ENCODE measurements at regions not wholly inside any gene's neighbourhood (a gene's known extent, or its start where the extent isn't known, plus 50 kb on each side); places are given as distances from the start of the nearest gene placed in this dataset.

DNA sequence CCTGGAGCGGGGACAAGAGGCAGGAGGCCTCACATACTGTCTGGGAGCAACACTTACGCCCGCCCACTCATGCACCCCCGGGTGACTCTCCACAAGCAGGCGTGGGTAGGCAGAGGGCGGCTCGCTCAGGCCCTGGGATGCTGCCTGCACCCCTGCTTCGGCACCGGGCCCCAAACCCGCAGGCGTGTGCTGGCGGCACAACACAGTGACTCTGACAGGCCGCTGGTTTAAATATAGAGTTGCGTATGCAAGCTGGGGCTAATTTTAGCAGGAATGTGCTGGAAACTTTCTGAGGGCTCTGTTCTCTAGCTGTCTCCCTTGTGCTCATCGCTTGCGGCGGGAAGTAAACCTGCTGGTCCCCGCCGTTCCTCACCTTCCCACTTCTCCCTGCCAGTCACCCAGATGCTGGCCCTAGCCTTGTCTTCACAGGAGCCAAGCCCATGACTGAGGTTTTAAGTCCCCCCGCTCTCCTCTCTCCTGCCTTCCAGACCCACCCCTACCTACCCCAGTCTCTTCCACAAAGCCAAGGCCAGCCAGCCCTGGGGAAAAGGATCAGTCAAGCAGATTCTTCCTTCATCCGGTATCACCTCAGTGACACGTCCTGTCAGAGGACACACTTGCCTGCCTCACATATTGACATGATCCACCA, 94.5 kb upstream of the FOXP4 start:
- DNase-seq, result no peak

DNA sequence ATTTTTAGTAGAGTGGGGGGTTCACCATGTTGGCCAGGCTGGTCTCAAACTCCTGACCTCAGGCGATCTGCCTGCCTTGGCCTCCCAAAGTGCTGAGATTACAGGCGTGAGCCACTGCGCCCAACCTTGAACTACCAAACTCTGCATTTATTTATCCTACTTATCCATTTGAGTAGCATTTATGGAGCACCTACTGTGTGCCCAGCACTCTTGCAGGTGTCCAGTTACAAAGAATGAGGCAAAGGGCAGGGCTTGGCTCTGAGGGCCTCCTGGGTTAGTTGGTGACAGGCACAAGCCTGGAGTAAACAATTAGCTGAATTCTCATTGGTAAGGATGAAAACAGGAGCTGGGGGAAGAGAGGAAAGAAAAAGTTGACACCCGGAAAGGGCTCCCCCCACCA, 93.4 kb upstream of the FOXP4 start:
- no peak for DNase-seq

DNA sequence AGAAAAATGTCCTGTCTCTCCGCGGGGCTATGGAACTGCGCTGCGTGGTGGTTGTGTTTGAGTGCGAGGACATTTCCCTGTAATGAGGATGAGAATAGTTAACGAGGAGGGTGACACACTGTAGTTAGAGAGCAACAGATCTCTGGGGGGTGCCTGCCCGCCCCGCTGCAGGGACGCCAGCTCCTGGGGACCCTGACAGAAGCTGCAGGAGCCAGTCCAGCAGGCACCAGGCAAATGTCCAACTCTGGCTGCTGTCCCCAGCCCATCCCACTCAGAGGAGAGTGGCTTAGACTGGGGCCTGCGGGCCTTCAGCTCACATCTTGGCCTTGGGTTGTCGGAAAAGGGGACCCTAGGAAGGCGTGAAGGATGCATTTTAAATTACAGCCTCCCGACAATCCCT, 92.9 kb upstream of the FOXP4 start:
- no peak for DNase-seq

DNA sequence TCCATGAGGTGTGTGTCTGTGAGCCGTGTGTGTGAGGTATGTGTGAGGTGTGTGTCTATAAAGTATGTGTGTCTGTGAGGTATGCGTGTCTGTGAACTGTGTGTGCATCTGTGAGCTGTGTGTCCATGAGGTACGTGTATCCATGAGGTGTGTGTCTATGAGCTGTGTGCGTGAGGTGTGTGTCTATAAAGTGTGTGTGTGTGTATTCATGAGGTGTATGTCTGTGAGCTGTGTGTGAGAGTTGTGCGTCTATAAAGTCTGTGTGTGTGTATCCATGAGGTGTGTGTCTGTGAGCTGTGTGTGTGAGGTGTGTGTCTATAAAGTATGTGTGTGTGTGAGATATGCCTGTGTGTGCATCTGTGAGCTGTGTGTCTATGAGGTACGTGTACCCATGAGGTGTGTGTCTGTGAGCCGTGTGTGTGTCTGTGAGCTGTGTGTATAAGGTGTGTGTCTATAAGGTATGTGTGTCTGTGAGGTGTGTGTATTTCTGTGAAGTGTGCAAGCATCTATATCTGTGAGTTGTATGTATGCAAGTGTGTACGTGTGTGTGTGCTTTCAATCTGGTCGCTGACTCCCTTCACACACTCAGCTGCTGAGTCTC, 91.9 kb upstream of the FOXP4 start:
- no peak for DNase-seq

DNA sequence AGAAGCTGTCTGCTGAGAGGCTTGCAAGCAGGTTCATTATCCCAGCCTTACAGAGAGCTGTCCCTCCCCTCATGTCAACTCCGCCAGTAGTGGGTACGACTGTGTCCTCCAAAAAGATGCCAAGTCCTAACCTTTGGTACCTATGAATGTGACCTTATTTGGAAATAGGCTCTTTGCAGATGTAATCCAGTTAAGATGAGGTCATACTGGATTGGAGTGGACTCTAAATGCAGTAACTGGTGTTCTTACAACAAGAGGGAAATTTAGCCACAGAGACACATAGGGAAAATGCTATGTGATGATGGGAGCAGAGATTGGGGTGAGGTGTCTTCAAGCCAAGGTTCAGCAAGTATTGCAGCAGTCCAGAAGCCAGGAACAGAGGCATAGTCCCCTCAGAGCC, 90.8 kb upstream of the FOXP4 start:
- no peak for DNase-seq

DNA sequence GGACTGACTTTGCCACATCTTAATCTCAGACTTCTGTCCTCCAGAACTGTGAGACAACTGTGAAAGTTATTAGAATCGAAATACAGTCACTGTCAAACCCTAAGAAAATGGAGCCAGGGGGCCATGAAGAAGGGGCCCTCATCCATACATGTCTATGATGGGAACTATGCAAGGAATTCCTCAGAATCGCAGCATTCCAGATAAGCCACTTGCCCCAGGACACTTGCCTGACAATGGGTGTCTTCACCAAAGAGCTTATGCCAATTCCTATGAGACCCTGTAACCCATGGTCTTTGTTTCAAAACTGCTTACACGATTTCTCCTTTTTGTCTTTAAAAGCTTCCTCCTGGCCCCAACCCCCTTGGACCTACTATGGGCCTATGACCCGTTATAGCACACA, 90.4 kb upstream of the FOXP4 start:
- no peak for DNase-seq

DNA sequence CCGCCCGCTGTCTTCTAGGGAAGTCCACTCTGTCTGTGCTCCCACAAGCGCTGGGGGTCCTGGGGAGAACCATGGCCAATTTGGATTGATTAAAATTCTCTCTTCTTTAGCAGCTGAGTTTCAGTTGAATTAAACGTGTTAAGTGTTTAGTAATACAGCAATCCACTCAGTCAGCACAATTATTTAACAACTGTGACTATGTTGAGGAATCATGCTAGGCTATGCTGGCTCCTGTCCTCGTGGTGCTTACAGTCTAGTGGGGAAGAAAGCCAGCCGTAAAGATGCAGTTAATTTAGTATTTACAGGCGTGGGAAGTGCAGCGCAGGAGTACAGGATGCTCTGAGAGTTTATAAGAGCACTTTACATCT, 88.9 kb upstream of the FOXP4 start:
- DNase-seq, result no peak

DNA sequence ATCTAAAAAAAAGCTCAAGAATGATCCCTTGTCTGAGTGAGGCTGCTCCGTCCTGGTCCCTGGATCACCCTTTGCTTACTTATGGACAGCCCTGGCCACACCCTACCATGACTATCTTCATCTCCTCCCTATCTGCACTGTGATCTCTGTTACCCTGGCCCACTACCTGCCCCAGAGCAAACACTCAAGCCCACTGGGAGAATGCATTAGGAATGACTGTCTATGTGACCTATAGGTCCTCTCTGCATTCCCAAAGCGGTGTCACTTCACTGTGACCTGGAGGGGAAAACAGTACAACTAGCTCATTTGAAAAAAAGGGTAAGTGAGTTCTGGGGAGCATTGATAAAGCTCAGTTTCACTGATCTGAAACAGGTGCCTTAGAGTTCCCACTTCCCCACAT, 86.4 kb upstream of the FOXP4 start:
- DNase-seq, result no peak

DNA sequence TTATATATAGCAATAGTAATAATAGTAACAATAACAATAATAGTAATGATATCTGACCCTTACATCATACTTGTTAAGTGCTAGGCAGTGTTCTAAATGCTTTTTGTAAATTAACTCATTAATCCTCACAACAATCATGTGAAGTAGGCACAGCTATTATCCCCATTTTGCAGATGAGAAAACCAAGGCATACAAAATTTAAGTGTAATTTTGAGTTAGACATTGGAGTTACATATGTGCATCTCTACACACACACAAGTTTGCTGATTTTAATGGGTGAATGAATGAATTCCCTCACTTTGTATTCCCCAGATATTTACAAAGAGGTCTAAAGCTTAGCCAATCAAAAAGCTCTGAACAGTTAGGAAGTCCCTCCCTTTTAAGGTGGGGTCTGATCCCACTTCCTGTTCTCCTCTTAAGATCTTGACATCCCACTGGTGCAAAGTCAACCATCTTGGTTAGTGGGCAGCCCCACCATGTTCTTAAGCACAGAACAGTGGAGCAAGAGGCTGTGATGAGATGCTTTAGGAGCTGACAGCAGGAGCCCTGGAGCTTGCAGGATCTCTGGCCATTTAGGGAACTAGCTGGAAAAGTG, 85.3 kb upstream of the FOXP4 start:
- DNase-seq, result no peak

DNA sequence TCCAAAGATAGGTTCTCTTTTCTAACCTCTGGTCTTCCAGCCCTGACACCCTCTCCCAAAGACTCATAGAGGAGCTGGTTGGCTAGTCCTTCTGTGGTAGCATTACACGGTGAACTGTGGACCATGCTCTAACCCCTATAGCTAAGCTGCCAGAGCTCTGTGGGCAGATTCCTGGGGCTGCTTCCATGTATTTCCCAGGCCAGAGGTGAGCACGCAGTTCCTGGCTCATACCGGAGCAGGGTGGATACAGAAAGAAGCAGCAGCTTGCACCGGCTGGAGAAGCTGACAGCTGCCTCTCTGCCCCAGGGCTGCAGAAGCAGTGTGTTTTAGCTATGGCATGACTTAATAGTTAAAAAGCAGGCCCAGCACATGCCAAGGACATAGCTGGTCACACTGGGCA, 84.1 kb upstream of the FOXP4 start:
- DNase-seq, result peak in 1 of 2 experiments; percentile 33

DNA sequence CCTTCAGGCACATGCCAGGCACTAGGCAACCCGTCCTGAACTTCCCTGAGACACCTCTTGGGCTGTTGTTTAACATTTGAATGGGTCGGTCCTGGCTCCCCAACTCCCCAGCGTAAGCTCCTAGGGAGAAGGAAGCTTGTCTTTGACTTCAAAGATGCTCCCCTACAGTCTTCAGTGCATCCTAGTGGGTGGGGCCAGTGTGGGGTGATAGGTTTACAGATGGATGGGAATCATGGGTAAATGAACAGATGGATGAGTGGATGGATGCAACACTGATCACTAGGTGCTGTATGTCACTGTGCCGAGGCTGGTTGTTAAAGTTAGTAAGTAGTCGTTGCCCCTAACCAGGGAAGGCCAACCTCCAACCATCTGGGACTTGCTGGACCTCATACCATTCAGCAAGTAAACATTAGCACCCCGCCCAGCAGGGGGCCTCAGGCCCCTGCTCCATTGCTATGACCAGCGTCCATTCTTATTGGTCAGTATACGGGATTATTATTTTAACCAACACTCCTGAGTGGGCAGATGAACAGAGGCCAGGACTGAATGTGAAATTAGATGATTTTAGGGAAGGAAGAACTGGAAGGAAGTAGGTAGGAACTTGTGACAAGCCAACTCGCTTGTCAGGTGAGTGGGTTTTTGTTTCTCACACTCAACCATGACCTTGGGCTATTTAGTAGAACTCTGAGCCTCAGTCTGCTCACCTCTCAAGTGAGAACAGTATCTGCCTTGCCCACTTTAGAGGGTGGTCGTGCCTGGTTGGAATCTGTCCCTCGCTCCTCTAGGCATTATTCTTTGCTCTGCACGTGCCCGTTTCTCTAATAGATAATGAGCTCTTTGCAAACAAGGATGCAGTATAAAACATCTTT, 82.9 kb upstream of the FOXP4 start:
- peak; percentile 72 to 95 for DNase-seq

DNA sequence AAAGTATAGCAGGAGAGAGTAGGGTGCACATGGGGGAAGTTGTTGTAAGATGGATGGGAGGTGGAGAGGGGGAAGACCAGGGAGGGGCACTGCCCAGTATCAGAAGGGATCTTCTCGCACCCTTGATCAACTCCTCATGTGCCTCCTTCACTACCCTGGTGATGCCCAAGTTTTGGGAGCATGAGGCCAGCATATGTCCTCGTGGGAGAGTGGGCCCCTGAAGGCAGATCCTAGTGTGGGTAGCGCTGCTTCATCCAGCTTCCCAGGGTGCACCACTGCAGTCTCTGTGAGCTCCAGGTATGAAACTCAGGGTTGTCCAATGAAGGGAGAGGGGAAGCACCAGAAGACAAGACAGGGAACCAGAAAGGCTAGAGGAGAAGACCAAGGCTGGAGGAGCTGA, 82.2 kb upstream of the FOXP4 start:
- no peak for DNase-seq

DNA sequence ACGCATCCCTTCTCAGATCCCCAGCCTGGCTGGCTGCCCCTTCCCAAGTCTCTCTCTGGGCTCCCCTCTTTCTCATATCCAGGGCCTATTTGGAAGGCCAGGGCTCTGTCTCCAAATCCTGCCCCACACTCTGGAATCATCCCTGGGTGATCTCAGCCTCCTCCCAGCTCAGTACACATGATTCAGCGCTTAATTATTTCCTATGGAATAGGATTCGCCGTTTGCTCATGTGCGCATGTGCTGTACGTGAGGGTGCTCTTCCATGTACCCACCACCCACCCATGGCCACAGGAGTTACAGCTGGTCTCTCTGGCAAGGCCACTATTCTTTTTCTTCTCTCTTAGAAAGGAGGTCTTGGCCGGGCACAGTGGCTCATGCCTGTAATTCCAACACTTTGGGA, 81.7 kb upstream of the FOXP4 start:
- no peak for DNase-seq

DNA sequence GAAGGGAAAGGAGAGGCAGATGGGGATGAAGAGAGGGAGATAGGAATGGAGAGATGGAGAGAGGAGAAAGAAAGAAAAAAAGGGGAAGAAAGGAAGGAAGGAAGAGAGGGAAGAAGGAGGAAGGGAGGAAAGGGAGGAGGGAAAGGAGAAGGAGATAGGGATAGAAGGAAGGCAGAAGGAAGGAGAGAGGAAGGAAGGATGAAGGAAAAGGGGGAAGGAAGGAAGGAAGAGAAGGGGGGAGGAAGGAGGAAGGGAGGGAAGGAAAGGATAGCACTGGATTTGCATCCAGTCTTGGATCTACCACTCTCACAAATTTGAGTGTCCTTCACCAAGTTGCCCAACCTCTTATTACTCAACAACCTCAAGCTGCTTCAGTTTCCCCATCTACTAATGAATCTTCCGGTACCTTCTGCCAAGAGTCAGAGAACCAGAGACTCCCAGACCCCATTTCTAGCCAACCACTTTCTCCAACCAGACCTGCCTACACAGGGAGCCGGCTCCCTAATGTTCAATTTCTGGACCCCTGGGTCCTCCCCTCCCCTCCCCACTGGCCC, 79.7 kb upstream of the FOXP4 start:
- no peak for DNase-seq

DNA sequence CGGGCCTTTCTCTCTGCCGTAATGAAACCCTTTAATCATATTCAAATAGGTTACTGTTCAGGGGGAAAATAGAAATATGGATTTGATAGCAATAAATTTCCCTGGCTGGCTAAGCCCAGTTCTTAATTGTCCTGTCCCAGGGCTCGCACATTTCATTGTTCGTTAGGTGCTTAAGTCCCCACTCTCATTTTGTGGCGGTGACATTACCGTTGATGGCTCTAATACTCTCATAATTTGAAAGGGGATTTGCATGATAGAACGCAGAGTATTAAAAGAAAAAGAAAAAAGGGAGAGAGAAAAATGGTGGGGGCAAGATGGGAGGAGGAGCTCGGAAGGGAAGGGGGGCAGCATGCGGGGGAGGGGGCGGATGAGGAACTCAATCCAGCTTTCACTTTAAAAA, 79.1 kb upstream of the FOXP4 start:
- peak in 1 of 2 experiments; percentile 10 for DNase-seq

DNA sequence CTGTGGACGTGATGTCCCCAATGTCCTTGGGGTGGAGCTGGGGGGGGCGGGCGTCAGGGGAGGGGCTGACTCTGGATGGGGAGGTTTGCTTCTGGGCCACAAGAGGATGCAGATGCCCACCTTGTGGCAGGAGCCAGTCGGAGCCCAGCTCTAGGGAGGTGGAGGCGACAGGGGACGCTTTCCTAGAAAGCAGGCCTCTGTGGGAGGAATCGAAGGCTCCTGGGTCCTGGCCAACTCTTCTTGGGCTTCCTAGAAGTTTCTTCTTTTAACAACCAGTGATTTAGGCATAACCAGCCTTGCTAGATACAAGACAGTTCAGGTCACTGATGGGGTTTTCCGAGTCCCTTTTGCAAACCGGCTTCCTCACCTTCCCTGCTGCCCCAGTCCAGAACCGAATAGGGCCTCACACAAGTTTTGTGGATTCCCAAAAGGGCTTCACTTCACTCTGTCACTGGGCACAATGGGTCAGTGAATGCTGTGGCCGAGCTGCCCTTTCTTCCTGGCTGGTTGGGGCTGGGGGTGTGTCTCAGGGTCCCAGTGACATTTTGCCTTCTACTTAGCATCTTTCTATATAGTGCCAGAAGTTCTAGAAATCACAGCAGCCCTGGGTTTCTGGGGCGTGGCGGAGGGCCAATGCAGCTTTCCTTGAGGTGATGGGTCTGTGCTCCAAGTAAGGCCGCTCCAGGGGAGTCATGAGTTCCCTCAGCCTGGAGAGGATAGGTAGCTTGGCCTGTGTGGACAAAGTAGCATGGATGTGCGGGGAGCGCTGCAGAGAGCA, 78.4 kb upstream of the FOXP4 start:
- no peak for DNase-seq

DNA sequence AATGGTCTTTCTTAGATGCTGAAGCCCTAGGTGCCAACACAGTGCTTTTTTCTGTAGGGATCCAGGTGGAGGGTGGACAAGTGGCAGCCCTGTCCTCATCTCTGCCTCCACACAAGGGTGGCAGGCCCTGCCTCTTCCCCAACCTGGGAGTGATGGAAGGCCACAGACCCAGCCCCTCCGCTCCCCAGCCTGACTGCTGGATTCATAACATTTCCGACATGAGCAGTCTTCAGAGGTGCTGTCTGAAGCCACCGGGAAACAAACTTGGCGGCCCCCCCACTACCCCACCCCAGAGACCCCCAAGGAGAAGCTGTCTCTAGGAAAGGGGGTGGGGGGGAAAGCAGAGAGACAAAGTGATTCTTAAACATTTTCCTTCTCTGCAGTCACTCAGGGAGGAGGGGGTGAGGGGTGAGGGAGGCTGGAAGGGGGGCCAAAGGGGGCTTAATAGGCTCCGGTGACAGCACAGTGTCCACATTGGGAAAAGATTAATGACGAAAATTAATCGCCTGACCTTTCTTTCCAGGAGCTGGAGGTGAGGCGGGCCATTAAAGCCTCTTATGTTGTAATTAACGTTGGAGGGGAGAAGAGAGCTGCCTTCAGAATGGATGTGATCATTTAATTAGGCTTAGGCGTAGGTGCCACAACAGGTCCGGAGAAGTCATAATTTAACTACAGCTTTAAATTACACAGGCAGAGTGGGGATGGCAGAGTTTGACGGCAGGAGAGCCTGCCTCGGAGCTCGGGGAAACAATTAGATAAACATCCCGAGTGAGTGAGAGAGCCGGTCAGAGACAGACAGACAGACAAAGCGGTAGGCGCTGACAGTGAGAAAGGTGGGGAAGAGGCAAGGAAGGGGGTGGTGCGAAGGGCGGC, 76.8 kb upstream of the FOXP4 start:
- DNase-seq, result peak; percentile 44 to 75

DNA sequence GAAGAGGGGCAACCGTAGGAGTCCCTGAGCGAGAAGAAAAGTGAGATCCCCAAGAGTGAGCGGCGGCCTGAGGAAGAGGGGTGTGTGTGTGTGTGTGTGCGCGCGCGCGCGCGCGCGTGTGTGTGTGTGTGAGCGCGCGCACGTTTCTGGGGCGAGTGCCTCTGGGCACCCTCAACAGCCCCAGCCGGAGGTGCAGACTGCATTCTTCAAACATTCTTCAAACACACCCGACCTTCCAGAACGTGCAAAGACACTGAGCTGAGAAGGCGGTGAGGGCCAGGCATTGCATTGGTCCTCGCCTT, 76.2 kb upstream of the FOXP4 start:
- no peak for DNase-seq

DNA sequence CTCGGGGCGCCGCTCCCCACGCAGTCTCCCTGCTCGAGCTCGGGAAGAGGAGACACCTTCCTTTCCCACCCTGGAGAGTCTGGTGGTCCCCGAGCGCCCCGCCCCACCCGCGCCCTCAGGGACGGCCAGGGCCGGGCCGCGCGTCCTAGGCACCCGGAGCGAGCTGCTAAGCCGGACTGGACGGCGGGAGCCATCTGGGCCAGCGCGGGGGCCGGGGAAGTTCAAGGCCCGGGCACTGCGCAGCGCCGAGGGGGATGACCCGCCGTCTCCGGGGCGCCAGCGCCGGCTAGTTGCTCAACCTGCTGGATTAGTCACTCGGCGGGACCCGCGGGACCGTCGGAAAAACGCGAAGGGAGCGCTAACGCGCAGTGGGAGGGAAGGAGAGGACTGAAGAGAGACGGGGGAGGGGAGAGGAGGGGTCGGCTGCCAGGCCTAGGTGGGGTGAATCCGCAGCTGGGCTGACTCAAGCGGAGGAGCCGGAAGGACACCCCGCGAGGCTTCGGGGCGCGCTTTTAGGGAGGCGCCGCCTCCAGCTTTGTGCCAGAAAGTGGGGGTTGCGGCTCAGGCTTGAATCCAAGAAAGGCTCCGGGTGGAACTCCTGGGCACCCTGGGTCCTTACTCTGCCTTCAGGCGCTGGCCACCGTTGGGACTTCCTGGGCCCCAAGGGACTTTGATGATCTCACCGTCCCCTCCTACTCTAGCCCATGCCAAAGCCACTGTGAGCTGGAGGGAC, 75.7 kb upstream of the FOXP4 start:
- no peak for DNase-seq

DNA sequence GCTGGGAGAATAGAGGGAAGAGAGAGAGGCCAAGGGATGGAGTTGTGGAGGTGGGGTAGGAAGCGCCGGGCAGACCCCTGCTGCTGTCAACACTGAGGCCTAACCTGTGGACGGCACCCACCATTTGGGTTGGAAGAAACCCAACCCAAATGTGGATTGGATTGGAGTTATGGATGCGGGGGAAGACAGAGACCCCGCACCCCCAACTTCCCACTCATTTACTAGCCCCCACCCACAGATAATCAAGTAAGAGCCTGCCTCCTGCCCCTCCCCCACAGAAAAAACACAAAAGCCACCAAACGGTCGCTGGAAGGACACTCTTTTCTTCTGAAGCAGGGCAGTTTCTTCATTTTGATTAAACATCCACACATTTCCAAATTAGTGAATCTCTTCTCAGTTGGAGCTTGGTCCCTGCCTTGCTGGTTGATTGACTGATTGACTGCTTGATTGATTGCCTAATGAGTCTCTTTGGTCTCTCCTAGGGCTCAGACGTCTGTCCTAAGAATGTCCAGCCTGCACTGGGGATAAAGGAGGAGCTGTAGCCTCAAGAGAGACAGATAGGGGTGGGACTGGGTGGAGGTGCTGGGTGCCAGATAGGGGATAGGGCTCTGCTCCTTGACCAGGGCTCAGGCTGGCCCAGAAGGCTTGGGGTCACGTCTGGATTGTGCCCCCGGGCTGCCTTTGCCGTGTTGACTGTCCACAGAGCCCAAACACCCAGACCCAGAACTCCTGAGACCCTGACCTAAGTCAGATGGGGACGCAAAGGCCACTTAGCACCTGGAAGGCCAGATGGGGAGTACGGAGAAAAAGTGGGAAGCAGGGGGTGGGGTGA, 74.9 kb upstream of the FOXP4 start:
- no peak for DNase-seq

Measured in NCI-H524 (cell line).